ENCODE measurements at regions not wholly inside any gene's neighbourhood (a gene's known extent, or its start where the extent isn't known, plus 50 kb on each side); places are given as distances from the start of the nearest gene placed in this dataset.
A peak's percentile ranks its signal among the peaks of the same experiment; 100 is the strongest.
"Not testable (repeated sequence)": the region's sequence is repeated elsewhere in the genome, so short reads cannot be mapped to it uniquely, and the experiment has no call there.

DNA sequence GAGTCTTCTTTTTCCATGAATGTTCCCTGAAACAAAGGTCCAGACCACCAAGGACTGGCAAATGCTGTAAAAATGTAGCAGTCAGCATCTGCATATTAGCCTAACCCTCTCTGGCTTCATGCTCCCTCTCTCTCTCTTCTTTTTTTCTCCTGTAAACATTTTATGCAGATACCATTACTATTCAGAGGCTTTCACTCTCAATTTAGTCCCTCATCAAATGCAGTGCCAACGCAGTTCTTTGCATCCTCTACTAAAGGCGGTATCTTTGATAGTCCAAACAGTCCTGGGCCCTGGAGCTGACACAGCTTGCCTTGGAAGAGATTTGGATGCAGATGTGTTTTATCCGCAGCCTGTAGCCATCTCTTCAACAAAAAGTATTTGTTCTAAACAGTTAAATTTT, 167.1 kb upstream of the MMS22L start:
- DNase-seq (ENCODE audit: low read depth in 2 of 2, low spot score in 1 of 2): no peak

DNA sequence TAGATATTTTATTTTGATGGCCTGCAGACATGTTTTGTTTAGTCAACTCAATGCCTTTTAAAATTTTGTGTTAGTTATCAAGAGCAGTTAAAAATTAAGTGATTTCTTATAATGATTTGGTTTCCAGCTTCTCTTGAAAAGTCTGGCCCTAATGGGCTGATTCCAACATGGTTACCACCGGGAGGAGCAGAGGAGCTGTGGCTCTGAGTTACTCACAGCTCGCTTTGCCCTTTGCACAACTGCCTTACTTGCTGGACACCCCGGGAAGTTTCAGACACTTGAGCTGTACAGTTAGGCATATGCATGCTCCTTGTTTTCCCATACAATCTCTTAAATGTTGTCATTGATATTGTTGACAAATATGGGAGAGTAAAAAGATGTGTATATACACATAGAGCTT, 173.1 kb upstream of the MMS22L start:
- no peak for DNase-seq (ENCODE audit: low read depth in 2 of 2, low spot score in 1 of 2)

DNA sequence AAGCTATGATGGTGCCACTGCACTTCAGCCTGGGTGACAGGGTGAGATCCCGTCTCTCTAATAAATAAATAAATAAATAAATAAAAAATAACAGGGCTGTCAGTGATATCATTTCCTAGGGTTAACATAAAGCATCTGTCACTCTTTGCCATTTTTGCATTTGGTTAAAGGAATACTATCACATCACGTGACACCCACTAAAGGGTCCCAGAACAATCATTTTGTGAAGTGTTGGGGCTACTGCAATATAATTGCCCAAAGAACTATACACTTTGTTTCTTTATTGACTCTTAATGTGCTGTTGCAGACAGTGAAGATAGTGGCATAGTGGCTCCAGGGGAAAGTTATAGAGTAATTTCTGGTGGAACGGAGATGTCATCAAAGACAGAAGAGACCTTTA, 176.5 kb upstream of the MMS22L start:
- DNase-seq (ENCODE audit: low read depth in 2 of 2, low spot score in 1 of 2): no peak

DNA sequence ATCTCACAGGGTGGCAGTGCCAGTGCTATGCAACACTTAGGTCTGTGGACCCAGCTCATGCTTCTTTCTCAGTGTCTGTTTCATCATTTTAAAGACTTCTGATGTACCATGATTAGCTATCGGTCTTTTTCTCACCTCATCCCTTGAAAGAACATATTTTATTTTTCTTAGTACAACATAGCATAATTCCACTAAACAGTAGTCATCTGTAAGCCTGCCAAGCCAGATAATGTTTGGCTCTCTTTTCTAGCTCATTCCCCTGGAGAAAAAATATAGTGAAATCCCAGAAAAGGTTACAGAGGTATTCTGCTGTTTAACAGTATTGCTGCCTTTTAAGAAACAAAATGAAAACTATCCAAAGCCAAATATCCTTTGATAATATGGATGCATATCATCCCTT, 177.0 kb upstream of the MMS22L start:
- no peak for DNase-seq (ENCODE audit: low read depth in 2 of 2, low spot score in 1 of 2)

DNA sequence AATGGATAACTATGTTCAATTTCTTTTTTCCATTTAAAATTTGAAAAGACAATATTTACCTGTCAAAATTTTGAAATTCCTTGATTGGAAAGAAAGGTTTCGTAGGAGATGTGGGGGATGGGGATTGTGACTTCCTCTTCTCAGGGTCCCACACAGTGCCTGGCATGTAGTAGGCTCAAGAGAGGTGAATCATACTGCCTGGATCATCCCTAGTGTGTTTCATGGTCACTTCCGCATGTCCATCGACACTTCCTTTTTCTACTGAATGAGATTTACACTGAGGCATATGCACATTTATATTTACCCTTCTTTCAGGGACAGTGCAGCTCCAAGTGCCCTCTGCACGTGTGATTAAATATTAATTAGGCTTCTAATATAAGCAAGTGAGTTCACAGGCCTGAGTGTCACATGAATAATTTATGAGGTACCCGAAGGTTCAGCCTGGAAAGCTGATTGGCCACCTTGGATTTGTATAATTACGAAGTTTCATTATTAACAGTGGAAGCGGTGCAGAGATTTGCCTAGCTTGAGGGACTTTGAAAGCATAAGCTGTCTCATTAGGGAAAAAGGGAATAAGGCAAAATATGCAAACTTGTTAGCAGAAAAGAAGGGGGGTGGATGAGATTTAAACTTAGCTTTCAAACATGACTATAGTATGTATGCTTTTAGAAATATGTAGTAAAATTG, 177.5 kb upstream of the MMS22L start:
- no peak for DNase-seq (ENCODE audit: low read depth in 2 of 2, low spot score in 1 of 2)

DNA sequence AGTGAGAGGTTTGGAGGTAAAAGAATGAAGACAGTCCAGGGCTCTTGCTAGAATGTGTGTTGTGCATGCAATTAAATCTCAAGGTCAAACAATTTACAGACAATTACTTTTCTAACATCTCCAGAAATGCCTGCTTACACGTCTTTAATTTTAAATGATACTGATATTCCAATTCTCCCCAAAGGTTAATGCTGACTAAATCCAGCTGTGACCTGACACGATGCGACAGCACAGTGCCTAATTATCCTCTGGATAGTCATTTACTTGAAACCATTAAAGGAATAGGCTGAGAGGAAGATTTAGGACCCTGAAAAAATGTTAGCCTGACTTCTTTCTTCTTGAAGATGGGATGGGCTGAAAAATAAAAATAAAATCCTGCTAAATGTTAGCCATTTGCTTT, 178.2 kb upstream of the MMS22L start:
- no peak for DNase-seq (ENCODE audit: low read depth in 2 of 2, low spot score in 1 of 2)

DNA sequence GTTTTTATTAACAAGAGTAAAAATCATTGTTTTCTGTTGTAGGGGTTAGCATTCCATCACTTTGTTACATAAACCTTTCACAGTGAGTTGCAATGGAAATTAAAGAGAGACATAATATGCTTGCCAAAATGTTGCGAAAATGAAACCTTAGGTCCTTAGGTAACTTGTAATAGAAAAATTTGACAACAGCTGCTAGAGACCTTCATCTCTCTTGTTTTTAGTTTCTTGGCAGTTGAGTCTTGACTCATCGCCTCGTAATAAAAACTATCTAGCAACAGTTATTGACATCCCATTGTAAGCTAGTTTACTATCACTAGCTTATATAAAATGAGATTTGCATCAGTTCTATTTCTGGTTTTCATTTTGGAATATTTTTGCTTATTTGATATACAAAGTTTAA, 179.0 kb upstream of the MMS22L start:
- DNase-seq (ENCODE audit: low read depth in 2 of 2, low spot score in 1 of 2): no peak

DNA sequence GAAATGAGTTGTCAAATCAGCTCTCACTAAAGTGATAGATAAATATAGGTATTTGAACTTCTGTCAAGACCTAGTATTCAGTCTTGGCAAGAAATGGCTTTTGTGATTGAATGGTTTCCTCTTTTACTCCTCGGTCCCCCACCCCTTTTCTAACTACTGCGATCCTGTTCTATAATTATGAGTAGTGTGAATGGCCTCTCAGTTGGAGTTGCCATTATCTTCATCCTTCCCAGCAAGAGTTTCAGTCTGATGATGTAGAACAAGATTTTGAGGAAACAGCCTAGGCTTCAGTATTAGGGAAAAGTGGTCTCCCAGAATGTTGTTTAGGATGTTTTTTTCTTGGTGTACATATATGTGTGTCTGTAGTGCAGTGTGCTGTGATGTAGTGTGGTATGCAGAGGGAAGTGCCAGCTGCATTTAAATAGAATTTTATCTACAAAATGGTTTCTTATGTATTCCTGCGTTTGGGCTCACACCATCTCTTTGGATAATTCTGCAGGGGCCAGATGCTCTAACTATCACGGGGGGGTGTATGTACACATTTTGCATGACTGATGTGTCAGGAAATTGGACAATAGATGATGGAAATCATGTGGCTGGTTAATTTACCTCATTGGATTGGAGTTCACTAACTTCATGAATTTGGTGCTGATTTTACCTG, 180.1 kb upstream of the MMS22L start:
- no peak for DNase-seq (ENCODE audit: low read depth in 2 of 2, low spot score in 1 of 2)

DNA sequence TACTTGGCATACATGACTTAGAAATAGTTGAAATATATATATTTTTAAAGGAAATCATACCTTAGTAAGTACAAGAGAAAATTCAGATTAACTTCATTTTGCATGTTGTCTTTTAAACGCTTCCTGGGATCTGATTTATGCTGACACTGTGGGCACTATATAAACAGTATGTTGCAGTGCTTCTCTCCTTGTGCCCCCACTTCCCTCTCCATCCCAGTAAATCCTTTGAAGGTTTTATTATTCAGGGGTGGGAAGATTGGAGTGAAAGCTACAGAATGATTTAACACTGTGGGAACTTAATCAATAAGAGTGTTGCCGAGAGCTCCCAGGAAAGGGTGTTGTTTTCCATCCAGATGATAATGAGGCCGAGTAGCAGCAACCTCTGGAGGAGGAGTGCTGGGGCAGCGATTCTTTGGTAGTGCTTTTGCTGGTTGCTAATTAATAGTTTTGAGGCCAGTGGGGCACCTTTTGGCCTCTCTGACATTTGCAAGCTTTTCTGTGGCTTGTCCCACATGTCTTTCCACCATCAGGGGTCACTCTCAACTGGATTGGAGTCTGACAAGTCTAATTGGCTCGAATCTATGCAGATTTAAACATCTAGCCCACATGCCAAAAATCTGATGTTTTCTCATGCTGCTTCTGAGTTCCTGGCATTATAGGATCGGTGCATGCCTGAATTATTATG, 183.0 kb upstream of the MMS22L start:
- DNase-seq (ENCODE audit: low read depth in 2 of 2, low spot score in 1 of 2): no peak

DNA sequence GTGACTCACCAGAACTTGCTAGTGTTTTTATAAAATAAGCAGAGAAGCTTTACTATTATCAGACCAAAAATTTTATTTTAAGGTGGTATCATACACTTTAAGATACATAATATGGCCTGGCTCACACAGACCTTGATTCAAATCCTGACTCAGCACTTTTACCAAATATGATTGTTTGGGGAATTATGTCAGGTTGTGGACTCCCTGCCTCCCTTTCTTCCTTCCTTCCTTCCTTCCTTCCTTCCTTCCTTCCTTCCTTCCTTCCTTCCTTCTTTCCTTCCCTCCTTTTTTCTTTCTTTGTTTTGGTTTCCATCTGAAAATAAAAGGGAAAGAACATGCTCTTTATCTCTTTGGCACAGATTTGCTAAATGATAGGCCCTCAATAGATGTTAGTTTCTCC, 186.0 kb upstream of the MMS22L start:
- DNase-seq (ENCODE audit: low read depth in 2 of 2, low spot score in 1 of 2): no peak

DNA sequence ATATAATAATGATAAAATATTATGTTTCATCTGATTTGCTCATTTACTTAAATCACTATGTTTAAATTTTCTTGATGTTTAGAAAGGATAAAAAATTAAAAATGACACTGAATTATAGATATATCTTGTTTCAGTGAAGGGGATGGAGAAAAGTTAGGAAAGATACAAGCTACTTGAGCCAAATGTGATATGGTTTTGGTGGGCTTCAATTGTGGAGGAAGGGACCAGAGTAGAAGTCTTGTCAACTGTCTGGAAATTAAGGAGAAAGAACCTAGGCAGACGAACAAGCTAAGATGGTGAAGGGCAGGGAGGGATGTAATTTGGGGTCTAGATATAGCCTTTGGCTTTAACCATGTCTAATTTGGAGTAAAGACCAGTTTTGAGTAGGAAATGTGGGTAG, 186.4 kb upstream of the MMS22L start:
- no peak for DNase-seq (ENCODE audit: low read depth in 2 of 2, low spot score in 1 of 2)

DNA sequence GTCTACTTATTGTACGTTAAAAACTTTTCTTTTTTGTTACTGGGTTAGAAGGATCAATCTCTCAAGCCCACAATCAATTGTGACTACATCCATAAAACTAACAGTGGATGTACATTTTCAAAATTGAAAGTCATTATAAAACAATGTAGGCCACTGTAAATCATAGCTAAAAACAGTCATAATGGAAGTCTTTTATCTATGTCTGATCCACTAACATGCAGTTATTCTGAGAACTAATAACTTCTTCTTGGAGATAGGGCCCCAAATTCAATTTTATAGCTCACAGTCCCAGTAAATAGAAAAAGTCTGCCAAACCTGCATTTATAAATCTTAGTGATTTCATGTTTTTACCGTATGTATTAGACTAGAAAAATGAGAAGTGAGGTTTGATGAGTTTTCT, 187.3 kb upstream of the MMS22L start:
- no peak for DNase-seq (ENCODE audit: low read depth in 2 of 2, low spot score in 1 of 2)

DNA sequence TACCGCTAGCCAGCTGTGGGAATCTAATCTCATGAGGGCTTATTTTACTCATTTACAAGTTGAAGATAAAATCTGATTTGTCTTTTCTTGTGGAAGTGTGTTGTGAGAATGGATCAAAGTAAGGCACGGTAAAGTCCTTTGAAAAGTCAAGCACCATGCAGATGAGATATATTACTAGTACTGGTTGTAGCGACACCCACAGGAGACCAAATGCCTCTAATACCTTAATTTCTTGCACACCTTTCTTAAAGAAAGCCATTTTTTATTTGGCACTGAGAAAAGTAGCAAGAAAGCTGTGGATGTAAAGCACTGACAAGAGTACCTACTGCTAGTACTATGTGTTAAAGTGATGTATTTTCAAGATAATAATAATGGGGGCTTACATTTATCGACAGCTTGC, 191.0 kb upstream of the MMS22L start:
- no peak for DNase-seq (ENCODE audit: low read depth in 2 of 2, low spot score in 1 of 2)

DNA sequence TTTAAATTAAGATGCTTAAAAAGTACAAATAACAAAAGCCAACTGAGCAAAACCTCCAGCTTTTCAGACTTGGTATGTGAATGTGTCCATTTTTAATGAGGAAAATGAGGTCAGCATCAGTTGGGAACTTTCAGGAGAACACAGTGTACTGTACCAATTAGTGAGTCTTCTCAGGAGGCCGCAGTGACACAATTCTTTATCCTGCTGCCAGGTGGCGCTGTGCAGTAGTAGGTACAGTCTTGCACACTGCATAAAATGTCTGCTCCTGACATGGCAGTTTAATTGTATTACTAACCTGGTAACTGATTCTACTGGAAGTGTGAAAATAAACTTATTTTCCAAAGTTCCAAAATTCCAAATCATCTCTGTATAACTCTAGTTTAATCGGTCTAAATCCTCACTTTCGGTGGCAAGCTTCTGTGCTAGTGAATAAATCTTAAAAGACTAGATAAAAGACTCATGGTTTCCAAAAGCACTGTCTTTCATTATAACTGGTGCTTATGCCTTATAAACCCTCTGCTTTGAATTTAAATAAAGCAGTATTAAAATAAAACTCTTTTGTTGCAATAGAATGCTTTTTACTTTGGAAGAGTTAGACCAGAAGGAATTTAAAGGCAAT, 214.8 kb upstream of the MMS22L start:
- DNase-seq (ENCODE audit: low read depth in 2 of 2, low spot score in 1 of 2): peak in 1 of 2 donors; percentile 6

DNA sequence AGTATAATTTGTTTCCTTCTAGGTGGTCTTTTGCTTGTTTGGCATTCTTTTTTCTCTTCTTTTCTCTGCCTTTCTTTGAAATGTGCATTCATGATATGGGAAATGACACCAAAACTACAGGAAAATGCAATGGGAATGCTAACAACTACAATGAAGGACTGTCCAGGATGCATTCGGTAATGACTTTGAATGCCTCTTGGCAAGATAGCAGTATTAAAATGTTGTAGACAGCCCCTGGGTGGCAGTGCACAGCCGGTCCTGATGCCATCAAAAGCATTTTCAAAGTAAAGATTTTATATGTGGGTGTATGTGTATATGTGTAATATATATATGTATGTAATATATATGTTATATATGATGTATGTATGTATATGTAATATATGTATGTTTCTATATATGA, 218.8 kb upstream of the MMS22L start:
- no peak for DNase-seq (ENCODE audit: low read depth in 2 of 2, low spot score in 1 of 2)

DNA sequence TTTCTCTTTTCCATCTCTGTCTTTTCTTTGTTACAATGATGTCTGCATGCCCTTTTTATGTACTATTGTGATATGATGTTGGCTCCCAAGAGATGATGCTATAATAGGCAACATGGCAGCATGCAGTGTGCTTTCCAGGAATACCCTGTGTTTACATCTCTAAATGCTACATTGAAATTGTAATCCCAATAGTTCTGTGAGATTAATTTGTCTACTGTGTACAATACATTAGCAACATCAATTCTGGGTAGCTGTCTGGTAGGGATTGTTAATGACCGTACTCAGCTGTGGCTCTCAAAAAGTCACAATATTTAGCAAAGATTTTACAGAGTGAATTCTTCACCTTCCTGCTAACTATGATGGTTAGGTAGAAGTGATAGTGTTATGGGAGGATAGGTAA, 225.6 kb upstream of the MMS22L start:
- no peak for DNase-seq (ENCODE audit: low read depth in 2 of 2, low spot score in 1 of 2)

DNA sequence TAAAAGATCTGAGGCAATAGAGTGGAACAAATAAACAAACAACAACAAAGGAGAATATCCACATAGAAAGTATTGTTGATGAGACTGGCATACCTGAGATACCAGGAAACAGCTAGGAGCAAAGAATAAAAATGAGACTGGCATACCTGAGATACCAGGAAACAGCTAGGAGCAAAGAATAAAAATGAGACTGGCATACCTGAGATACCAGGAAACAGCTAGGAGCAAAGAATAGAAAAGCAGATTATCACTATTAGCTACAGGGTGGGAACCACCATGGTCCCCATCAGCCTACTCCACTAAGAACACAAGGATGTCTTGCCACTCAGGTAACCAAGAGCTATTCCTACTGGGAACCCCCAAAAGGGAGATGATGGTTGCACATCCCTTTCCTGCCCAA, 230.2 kb upstream of the MMS22L start:
- DNase-seq (ENCODE audit: low read depth in 2 of 2, low spot score in 1 of 2): not testable (repeated sequence)

DNA sequence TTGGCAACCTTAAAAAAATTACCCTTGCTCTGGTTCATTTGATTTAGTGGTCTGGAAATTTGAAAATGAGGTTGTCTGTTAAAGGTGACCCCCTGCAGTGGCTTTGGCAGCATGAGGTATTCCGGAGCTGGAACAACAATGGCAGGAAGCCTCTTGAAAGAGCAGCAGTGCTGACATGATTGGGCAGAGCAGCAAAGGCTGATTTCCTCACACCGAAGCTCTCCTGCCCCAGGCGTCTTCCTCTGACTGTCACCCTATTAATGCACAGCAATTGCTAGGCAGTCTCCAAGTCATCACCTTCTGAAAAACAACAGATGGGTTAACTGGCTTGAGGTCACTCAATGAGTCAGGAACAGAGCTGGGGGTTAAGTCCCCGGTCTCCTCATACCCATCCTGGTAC, 241.8 kb upstream of the MMS22L start:
- no peak for DNase-seq (ENCODE audit: low read depth in 2 of 2, low spot score in 1 of 2)

DNA sequence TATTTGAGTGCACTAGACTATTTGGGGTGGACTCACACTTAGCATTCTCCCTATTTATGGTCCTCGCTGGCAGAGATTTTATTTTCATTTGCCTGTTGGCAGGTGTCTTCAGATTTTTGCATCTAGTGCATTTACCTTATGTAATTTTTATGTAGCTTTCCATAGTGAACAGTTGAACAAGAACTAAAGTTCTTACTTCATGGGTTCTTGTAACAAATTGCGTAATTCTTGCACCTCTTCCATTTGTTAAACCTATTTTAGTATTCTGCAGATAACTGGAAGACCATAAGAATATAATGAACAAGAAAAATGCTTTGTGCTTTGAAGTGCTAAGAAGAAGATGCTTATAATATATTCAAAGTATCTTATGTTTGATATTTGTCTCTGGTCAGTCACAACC, 252.8 kb upstream of the MMS22L start:
- no peak for DNase-seq (ENCODE audit: low read depth in 2 of 2, low spot score in 1 of 2)

DNA sequence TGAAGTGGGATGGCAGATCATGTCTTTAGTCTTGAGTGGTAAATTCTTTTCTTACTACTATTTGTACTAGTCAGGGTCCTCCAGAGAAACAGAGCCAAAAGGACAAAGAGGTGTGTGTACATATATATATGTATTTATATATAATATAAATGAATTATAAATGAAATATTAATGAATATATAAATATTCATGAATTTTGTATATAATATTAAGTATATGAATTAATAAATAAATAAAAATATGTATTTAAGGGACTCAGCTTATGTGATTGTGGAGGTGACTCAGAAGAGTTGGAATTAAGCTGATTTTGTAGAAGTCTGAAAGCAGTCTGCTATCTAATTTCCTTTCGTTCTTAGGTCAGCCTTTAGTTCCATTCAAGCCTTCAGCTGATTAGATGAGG, 265.3 kb upstream of the MMS22L start:
- DNase-seq (ENCODE audit: low read depth in 2 of 2, low spot score in 1 of 2): no peak

DNA sequence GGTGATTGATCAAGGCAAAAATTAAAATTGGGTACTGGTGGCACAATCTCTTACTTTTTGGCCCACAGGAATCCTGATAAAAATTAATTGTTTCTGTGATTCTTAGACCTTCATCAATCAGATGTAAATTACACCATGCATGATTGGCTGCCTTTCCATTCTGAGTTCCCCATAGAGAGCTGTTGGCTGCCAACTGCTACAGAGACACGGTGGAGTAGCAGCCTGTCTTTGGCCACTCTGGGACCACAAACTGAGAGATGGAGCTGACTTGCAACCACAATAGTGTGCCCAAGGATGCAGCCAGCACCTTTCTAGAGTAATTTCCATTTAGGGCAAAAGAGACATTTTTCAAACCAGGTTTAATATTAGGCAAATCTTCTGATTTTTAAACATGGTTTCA, 274.3 kb upstream of the MMS22L start:
- no peak for DNase-seq (ENCODE audit: low read depth in 2 of 2, low spot score in 1 of 2)

DNA sequence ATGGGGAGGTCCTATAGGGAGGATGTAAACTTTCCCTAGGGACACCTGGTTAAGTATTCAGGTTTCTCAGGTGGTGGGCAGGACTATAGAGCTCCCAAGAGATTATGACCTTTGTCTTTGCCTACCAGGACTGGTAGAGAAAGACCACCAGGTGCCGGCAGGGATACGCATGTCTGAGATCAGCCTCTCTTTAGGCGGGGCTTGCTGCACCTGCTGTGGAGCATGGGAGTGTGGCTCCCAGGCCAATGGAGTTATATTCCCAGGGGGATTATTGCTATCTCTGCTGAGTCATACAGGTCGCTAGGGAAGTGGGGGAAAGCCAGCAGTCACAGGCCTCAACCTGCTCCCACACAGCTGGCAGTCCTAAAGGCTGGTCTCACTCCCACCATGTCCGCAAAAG, 280.5 kb upstream of the MMS22L start:
- no peak for DNase-seq (ENCODE audit: low read depth in 2 of 2, low spot score in 1 of 2)

Data from stimulated activated CD8-positive, alpha-beta memory T cell treated with anti-CD3 and anti-CD28 coated beads, Interleukin-4, amount 100 ng/mL, for 4 hours (primary cell).